ENCODE measurements at regions not wholly inside any gene's neighbourhood (a gene's known extent, or its start where the extent isn't known, plus 50 kb on each side); places are given as distances from the start of the nearest gene placed in this dataset.

DNA sequence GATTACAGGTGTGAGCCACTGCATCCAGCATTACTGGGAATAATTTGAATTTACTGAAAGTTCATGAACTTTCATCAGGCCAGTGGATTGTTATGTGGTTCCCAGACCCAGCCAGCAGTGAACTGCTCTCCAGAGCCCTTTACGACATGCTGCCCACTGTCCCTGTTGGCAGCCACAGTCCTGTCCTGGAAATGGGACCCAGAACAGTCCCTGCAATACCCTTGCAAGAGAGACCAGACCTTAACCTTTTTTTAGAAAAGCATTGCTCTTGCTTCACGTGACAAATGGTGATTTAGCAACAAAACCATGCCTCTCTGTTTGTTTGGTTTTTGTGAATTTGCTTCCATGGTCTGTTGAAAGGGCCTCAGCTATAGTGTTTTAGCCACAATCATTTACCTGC lies 367.3 kb upstream of the C2CD4B start:
- ChIA-PET POLR2A (no interaction called here), CTCF (ENCODE audit: unreplicated experiment) (no interaction called here)
- Histone ChIP-seq H3K4me2 (ENCODE audit: low read length) (no peak overlapping the region), H3K36me3 (ENCODE audit: insufficient read depth, low read length) (no peaks in the 10 kb centered on the region), H2AFZ (ENCODE audit: low read length) (no peak overlapping the region), H3K4me3 (ENCODE audit: low read depth, low read length, poor library complexity, severe bottlenecking) (no peak overlapping the region), H3K79me2 (ENCODE audit: insufficient read depth, low read depth, low read length) (no peaks in the 10 kb centered on the region), H3K9me2 (ENCODE audit: insufficient read depth, low read length) (no peaks in the 10 kb centered on the region), H3K9me3 (ENCODE audit: low read length) (no peaks in the 10 kb centered on the region), H3K27ac (ENCODE audit: low read depth, low read length, poor library complexity, severe bottlenecking) (no peak overlapping the region), H4K20me1 (ENCODE audit: insufficient read depth, low read length) (no peaks in the 10 kb centered on the region), H3K4me1 (ENCODE audit: insufficient read depth, low read length, poor library complexity, severe bottlenecking) (no peaks in the 10 kb centered on the region)
- no TSS peak for BruUV-seq (replicated peaks)
- no peak for TF ChIP-seq EZH2phosphoT487 (IDR thresholded peaks at IDR 0.05; ENCODE audit: borderline replicate concordance, low read depth, low read length)
- TF ChIP-seq, protein P1, sequence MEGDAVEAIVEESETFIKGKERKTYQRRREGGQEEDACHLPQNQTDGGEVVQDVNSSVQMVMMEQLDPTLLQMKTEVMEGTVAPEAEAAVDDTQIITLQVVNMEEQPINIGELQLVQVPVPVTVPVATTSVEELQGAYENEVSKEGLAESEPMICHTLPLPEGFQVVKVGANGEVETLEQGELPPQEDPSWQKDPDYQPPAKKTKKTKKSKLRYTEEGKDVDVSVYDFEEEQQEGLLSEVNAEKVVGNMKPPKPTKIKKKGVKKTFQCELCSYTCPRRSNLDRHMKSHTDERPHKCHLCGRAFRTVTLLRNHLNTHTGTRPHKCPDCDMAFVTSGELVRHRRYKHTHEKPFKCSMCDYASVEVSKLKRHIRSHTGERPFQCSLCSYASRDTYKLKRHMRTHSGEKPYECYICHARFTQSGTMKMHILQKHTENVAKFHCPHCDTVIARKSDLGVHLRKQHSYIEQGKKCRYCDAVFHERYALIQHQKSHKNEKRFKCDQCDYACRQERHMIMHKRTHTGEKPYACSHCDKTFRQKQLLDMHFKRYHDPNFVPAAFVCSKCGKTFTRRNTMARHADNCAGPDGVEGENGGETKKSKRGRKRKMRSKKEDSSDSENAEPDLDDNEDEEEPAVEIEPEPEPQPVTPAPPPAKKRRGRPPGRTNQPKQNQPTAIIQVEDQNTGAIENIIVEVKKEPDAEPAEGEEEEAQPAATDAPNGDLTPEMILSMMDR (conservative IDR thresholded peaks at IDR 0.05; ENCODE audit: low read length): no peak
- intact Hi-C loops (cut with micrococcal nuclease; ENCODE audit: unreplicated experiment): no loop called here
- DNase-seq (ENCODE audit: low spot score): no peak

DNA sequence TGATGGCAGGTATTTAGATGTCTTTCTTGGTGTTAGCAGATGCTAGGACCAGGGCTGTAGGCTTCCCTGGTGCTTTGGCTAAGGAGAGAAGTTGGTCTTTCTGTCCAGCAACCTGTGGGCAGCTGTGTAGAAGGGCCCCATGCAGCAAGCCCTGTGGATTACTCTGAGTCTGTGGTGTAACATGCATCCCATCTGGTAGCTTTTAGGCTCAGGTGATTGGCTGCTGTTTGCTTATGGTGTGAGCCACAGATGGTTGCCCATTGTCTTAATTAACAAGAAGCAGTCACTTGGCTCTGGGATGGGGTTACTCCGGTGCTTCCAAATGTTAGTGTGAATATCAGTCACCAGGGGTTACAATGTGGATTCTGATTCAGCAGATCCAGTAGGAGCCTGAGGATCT lies 368.6 kb upstream of the C2CD4B start:
- no peaks in the 10 kb centered on the region for H4K20me1 ChIP-seq (ENCODE audit: insufficient read depth, low read length)
- POLR2A ChIA-PET: no interaction called here
- H3K9me3 ChIP-seq (ENCODE audit: low read length): no peaks in the 10 kb centered on the region
- TF ChIP-seq, protein P1 (conservative IDR thresholded peaks at IDR 0.05; ENCODE audit: low read length): no peak
- TF ChIP-seq EZH2phosphoT487 (IDR thresholded peaks at IDR 0.05; ENCODE audit: borderline replicate concordance, low read depth, low read length): no peak
- H2AFZ ChIP-seq (ENCODE audit: low read length): no peak overlapping the region
- no peaks in the 10 kb centered on the region for H3K79me2 ChIP-seq (ENCODE audit: insufficient read depth, low read depth, low read length)
- intact Hi-C loops (cut with micrococcal nuclease; ENCODE audit: unreplicated experiment): no loop called here
- no peak overlapping the region for H3K27ac ChIP-seq (ENCODE audit: low read depth, low read length, poor library complexity, severe bottlenecking)
- H3K9me2 ChIP-seq (ENCODE audit: insufficient read depth, low read length): no peaks in the 10 kb centered on the region
- H3K4me3 ChIP-seq (ENCODE audit: low read depth, low read length, poor library complexity, severe bottlenecking): no peak overlapping the region
- CTCF ChIA-PET (ENCODE audit: unreplicated experiment): no interaction called here
- no peaks in the 10 kb centered on the region for H3K4me1 ChIP-seq (ENCODE audit: insufficient read depth, low read length, poor library complexity, severe bottlenecking)
- no peak for DNase-seq (ENCODE audit: low spot score)
- H3K36me3 ChIP-seq (ENCODE audit: insufficient read depth, low read length): no peaks in the 10 kb centered on the region
- BruUV-seq (replicated peaks): no TSS peak
- H3K4me2 ChIP-seq (ENCODE audit: low read length): no peak overlapping the region

DNA sequence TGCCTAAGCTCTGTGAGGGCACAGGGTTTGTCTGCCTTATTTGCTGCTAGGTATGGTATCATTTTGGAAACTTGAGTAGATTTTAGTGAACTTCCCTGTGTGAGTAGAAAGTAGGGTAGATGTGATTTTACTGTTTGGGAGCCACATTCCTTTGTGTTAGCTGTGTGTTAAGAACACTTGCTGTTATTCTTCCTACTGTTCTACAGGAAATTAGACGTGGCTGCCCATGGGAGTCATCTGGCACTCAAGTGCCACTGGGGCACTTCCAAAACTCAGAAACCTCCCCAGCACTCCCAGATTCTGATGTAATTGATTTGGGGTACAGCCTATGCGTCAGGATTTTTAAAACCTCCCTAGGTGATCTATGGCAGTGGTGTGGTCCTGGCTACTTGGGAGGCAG lies 369.9 kb upstream of the C2CD4B start:
- H3K27ac ChIP-seq (ENCODE audit: low read depth, low read length, poor library complexity, severe bottlenecking): no peak overlapping the region
- H3K36me3 ChIP-seq (ENCODE audit: insufficient read depth, low read length): no peaks in the 10 kb centered on the region
- H3K4me2 ChIP-seq (ENCODE audit: low read length): no peak overlapping the region
- DNase-seq (ENCODE audit: low spot score): no peak
- TF ChIP-seq, protein P1 (conservative IDR thresholded peaks at IDR 0.05; ENCODE audit: low read length): no peak
- TF ChIP-seq EZH2phosphoT487 (IDR thresholded peaks at IDR 0.05; ENCODE audit: borderline replicate concordance, low read depth, low read length): no peak
- CTCF ChIA-PET (ENCODE audit: unreplicated experiment): no interaction called here
- H3K79me2 ChIP-seq (ENCODE audit: insufficient read depth, low read depth, low read length): no peaks in the 10 kb centered on the region
- no peaks in the 10 kb centered on the region for H3K4me1 ChIP-seq (ENCODE audit: insufficient read depth, low read length, poor library complexity, severe bottlenecking)
- H3K9me2 ChIP-seq (ENCODE audit: insufficient read depth, low read length): no peaks in the 10 kb centered on the region
- H3K9me3 ChIP-seq (ENCODE audit: low read length): no peaks in the 10 kb centered on the region
- POLR2A ChIA-PET: no interaction called here
- intact Hi-C loops (cut with micrococcal nuclease; ENCODE audit: unreplicated experiment): no loop called here
- H3K4me3 ChIP-seq (ENCODE audit: low read depth, low read length, poor library complexity, severe bottlenecking): no peak overlapping the region
- no peak overlapping the region for H2AFZ ChIP-seq (ENCODE audit: low read length)
- no peaks in the 10 kb centered on the region for H4K20me1 ChIP-seq (ENCODE audit: insufficient read depth, low read length)
- BruUV-seq (replicated peaks): no TSS peak
